B cell (primary cell): ENCODE measurements at regions not wholly inside any gene's neighbourhood (a gene's known extent, or its start where the extent isn't known, plus 50 kb on each side); places are given as distances from the start of the nearest gene placed in this dataset.

Experiments used
- ATAC-seq: fragments of 200-7000 bp; cut with Tn5 transposase; one replicate; pipeline ENCODE4 v1.10.0; 2021; ENCODE audit warnings: low read depth, mild to moderate bottlenecking, moderate number of reproducible peaks, moderate library complexity
- CTCF ChIA-PET: fragments of 350-600 bp; sonication (Branson Sonifier 250); formaldehyde crosslinking; loops from one replicate; lab custom pipeline; 2021; ENCODE audit warnings: antibody characterized with exemption, inconsistent platforms; lab: Charles Lee
- POLR2A ChIA-PET: fragments of 350-600 bp; sonication (Branson Sonifier 250); formaldehyde crosslinking; loops from one replicate; lab custom pipeline; 2021; ENCODE audit warnings: antibody characterized with exemption; lab: Charles Lee
- DNase-seq: peaks from one replicate; pipeline ENCODE4 v3.0.0; 2013
- H2AFZ ChIP-seq: 2 replicates; pipeline ENCODE4 v1.6.1; 2012; ENCODE audit warnings: mild to moderate bottlenecking, low read depth, low read length; ENCODE audit not compliant: insufficient read depth, poor library complexity, severe bottlenecking
- H3K27ac ChIP-seq, 2 donors: 1 replicate in 1 of 2; 2 replicates in 1 of 2; pipeline ENCODE4 v1.5.1; 2012 to 2013; ENCODE audit warnings: low read length in 2 of 2, mild to moderate bottlenecking in 2 of 2, moderate library complexity in 1 of 2
- H3K27me3 ChIP-seq, 4 experiments: fragments of 200-600 bp in 1 of 4; sonication (generic) in 1 of 4; replicated peaks in 1 of 4; 1 replicate in 2 of 4; 2 replicates in 2 of 4; pipeline versions ENCODE4 v1.6.1 to v1.7.0; 2013 to 2016; ENCODE audit warnings: low read length in 3 of 4, mild to moderate bottlenecking in 2 of 4, mixed read lengths in 1 of 4, moderate library complexity in 1 of 4; ENCODE audit not compliant: insufficient read depth in 4 of 4, control insufficient read depth in 3 of 4; ENCODE audit errors: control extremely low read depth in 1 of 4
- H3K36me3 ChIP-seq, 2 experiments: replicated peaks in 1 of 2; 1 replicate in 1 of 2; 2 replicates in 1 of 2; pipeline versions ENCODE4 v1.6.1 to v1.7.1; 2013; ENCODE audit warnings: low read length in 1 of 2; ENCODE audit not compliant: insufficient read depth in 2 of 2, control insufficient read depth in 1 of 2; ENCODE audit errors: control extremely low read depth in 1 of 2, extremely low read depth in 1 of 2
- H3K4me1 ChIP-seq, 2 donors: fragments of 200-600 bp in 1 of 2; sonication (generic) in 1 of 2; 1 replicate in 1 of 2; 2 replicates in 1 of 2; pipeline versions ENCODE4 v1.5.1 to v1.6.1; 2013 to 2017; ENCODE audit warnings: low read length in 2 of 2; ENCODE audit not compliant: control insufficient read depth in 2 of 2, insufficient read depth in 2 of 2
- H3K4me2 ChIP-seq: replicated peaks from 2 replicates; pipeline ENCODE3; 2012; ENCODE audit warnings: mild to moderate bottlenecking, low read depth, low read length; ENCODE audit not compliant: poor library complexity, severe bottlenecking
- H3K4me3 ChIP-seq, 5 experiments: fragments of 200-600 bp in 1 of 5; sonication (generic) in 1 of 5; 1 replicate in 3 of 5; 2 replicates in 2 of 5; pipeline versions ENCODE4 v1.5.1 to v1.7.0; 2011 to 2016; ENCODE audit warnings: low read length in 4 of 5, mild to moderate bottlenecking in 4 of 5, low read depth in 2 of 5, control low read depth in 1 of 5, moderate library complexity in 1 of 5; ENCODE audit not compliant: insufficient read depth in 1 of 5; ENCODE audit errors: control extremely low read depth in 1 of 5, extremely low read depth in 1 of 5
- H3K79me2 ChIP-seq: fragments of 200-600 bp; sonication (generic); one replicate; pipeline ENCODE4 v1.6.0; 2016; ENCODE audit warnings: low read length; ENCODE audit not compliant: control insufficient read depth, insufficient read depth
- H3K9ac ChIP-seq: fragments of 200-600 bp; sonication (generic); 2 replicates; pipeline ENCODE4 v1.6.1; 2017; ENCODE audit warnings: mild to moderate bottlenecking, low read length, moderate library complexity
- H3K9me3 ChIP-seq, 3 donors: one replicate each; pipeline versions ENCODE4 v1.6.1 to v1.7.1; 2013; ENCODE audit warnings: low read length in 2 of 3; ENCODE audit not compliant: control insufficient read depth in 2 of 3, insufficient read depth in 1 of 3; ENCODE audit errors: control extremely low read depth in 1 of 3
- H4K20me1 ChIP-seq: 2 replicates; pipeline ENCODE4 v1.6.0; 2012; ENCODE audit warnings: mild to moderate bottlenecking, low read length; ENCODE audit not compliant: insufficient read depth, control insufficient read depth, poor library complexity, severe bottlenecking
- H3K27ac Mint-ChIP-seq: one replicate; pipeline ENCODE4 v1.8.0; 2021; ENCODE audit warnings: mixed read lengths
- H3K27me3 Mint-ChIP-seq: one replicate; pipeline ENCODE4 v1.8.0; 2021; ENCODE audit warnings: mixed read lengths
- H3K4me1 Mint-ChIP-seq: one replicate; pipeline ENCODE4 v1.8.0; 2021; ENCODE audit warnings: mixed read lengths
- H3K4me3 Mint-ChIP-seq: one replicate; pipeline ENCODE4 v1.8.0; 2021; ENCODE audit warnings: mixed read lengths
- H3K9me3 Mint-ChIP-seq: one replicate; pipeline ENCODE4 v1.8.0; 2022; ENCODE audit warnings: mixed read lengths; ENCODE audit not compliant: insufficient read depth
- EZH2 ChIP-seq: IDR thresholded peaks from 2 replicates; pipeline ENCODE4 v1.6.1; 2012; ENCODE audit warnings: borderline replicate concordance, low read depth, mild to moderate bottlenecking, moderate library complexity, low read length; ENCODE audit not compliant: insufficient read depth, poor library complexity, severe bottlenecking
- WGBS: methylation state at CpG from one replicate; pipeline ENCODE4 v1.1.5; 2013; ENCODE audit warnings: missing lambda C conversion rate; ENCODE audit not compliant: insufficient coverage; 5-methylcytosine and 5-hydroxymethylcytosine counted together
- intact Hi-C: fragments of 100-400 bp; cut with micrococcal nuclease; formaldehyde crosslinking; loops from one replicate; pipeline ENCODE4 v1.10.0; 2022
- TF ChIP-seq, protein P1 (sequence below): fragments of 200-600 bp; IDR thresholded peaks from one replicate; pipeline ENCODE4 v1.8.0; 2022; ENCODE audit warnings: antibody characterized with exemption, mild to moderate bottlenecking

DNA sequence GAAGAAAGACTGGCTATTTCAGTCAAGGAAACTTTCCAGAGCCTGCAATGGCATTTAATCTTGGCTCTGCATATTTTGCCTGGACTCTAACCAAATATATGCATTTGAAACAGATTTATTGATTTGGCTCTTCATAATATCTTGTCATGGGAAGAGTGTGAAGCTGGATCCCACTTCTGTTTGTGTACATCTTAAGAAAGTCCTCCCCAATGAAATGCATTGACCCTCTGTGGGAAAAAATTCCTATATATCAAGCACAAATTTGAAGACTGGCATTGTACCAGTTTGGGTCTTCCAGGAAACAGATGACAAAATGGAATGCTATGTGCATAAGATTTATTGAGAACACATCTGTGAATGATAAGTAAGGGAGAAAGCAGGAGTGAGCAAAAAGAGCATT, 897.3 kb upstream of the TENM3 start:
- Mint-ChIP-seq H3K9me3 (peaks cover 10% of the 10 kb centered on the region), H3K27me3 (no peaks in the 10 kb centered on the region), H3K4me3 (no peak overlapping the region), H3K4me1 (no peaks in the 10 kb centered on the region), H3K27ac (no peak overlapping the region)
- no peaks in the 10 kb centered on the region for H3K4me1 ChIP-seq
- TF ChIP-seq EZH2: no peak
- TF ChIP-seq, protein P1, sequence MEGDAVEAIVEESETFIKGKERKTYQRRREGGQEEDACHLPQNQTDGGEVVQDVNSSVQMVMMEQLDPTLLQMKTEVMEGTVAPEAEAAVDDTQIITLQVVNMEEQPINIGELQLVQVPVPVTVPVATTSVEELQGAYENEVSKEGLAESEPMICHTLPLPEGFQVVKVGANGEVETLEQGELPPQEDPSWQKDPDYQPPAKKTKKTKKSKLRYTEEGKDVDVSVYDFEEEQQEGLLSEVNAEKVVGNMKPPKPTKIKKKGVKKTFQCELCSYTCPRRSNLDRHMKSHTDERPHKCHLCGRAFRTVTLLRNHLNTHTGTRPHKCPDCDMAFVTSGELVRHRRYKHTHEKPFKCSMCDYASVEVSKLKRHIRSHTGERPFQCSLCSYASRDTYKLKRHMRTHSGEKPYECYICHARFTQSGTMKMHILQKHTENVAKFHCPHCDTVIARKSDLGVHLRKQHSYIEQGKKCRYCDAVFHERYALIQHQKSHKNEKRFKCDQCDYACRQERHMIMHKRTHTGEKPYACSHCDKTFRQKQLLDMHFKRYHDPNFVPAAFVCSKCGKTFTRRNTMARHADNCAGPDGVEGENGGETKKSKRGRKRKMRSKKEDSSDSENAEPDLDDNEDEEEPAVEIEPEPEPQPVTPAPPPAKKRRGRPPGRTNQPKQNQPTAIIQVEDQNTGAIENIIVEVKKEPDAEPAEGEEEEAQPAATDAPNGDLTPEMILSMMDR: no peak
- H3K36me3 ChIP-seq: no peaks in the 10 kb centered on the region
- H3K4me2 ChIP-seq: no peak overlapping the region
- H4K20me1 ChIP-seq: no peaks in the 10 kb centered on the region
- CTCF ChIA-PET: no interaction called here
- H3K27ac ChIP-seq: no peak overlapping the region
- no peak overlapping the region for H2AFZ ChIP-seq
- no peaks in the 10 kb centered on the region for H3K9me3 ChIP-seq
- no peaks in the 10 kb centered on the region for H3K27me3 ChIP-seq
- H3K4me3 ChIP-seq: no peak overlapping the region
- no peak for ATAC-seq
- no peaks in the 10 kb centered on the region for H3K79me2 ChIP-seq
- POLR2A ChIA-PET: no interaction called here
- DNase-seq: no peak
- intact Hi-C loops: no loop called here
- H3K9ac ChIP-seq: no peak overlapping the region

DNA sequence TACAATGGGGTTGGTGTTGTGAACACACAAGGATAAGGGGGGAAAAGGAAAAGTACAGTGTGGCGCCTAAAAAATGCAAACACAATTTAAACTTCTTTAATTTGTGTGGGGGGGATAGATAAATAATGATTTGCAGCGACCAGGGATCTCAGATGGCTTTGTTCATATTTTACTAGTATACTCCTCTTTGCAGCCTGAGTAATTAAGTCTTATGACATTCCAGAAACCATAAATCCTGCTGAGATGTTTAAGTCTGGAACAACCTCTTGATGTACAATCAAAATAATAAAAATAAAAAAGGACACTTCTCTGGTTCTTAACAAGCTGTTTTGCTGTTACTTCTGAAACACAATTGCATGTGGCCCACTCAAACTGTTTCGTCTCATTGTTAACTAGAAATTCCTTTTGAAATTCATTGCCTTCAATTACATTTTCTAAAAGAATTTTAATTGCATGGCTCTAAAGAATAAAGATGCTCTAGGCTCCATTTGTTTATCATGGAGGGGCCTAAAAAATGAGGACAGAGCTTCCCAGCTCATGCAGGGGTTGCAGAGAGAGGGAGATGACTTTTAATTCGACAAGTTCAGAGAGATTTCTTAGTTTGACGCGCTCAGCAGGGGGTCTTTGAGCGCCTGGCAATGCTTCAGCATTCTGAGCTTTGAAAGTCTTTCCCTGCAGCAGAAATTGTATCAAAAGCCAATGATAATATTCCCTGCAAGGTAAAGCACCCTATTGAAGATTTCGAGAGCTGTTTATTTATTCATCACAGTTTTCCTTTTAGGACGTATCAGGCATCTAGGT, 892.4 kb upstream of the TENM3 start:
- Histone ChIP-seq H3K36me3 (no peaks in the 10 kb centered on the region), H3K4me3 (no peak overlapping the region), H3K27me3 (no peaks in the 10 kb centered on the region), H3K79me2 (no peaks in the 10 kb centered on the region), H3K4me1 (no peaks in the 10 kb centered on the region), H3K27ac (no peak overlapping the region), H3K9ac (no peak overlapping the region), H2AFZ (no peak overlapping the region), H3K4me2 (no peak overlapping the region), H3K9me3 (no peaks in the 10 kb centered on the region), H4K20me1 (no peaks in the 10 kb centered on the region)
- WGBS: 94% methylated on average over 3 of the region's 9 CpGs
- H3K4me3 Mint-ChIP-seq: no peak overlapping the region
- H3K27ac Mint-ChIP-seq: no peak overlapping the region
- ATAC-seq (no peak), DNase-seq (no peak)
- H3K4me1 Mint-ChIP-seq: no peaks in the 10 kb centered on the region
- H3K9me3 Mint-ChIP-seq: peaks cover 6% of the 10 kb centered on the region
- intact Hi-C loops: no loop called here
- H3K27me3 Mint-ChIP-seq: no peaks in the 10 kb centered on the region
- ChIA-PET POLR2A (no interaction called here), CTCF (no interaction called here)
- TF ChIP-seq, protein P1: no peak
- TF ChIP-seq EZH2: no peak
